ENCODE measurements at regions not wholly inside any gene's neighbourhood (a gene's known extent, or its start where the extent isn't known, plus 50 kb on each side); places are given as distances from the start of the nearest gene placed in this dataset.

GRCh38 chr6:169899481-169900145 lies 148.2 kb downstream of the ERMARD start:
- TF ChIP-seq CTCF (IDR thresholded peaks at IDR 0.05; ENCODE audit: extremely low read depth in 1 of 2, insufficient read depth in 1 of 2, low read depth in 1 of 2, low read length in 2 of 2) (no peak), FOS (IDR thresholded peaks at IDR 0.05; ENCODE audit: borderline replicate concordance, insufficient read depth, low read length) (no peak), MAX (IDR thresholded peaks at IDR 0.05; ENCODE audit: insufficient read depth, insufficient read length) (no peak), POLR2AphosphoS5 (IDR thresholded peaks at IDR 0.05; ENCODE audit: insufficient read depth, low read depth, low read length) (no peak), EZH2 (IDR thresholded peaks at IDR 0.05; ENCODE audit: borderline replicate concordance, low read depth, low read length, severe bottlenecking) (no peak), POLR2A (IDR thresholded peaks at IDR 0.05; ENCODE audit: low read depth, low read length) (no peak)
